HCT116 (cell line): ENCODE measurements at regions not wholly inside any gene's neighbourhood (a gene's known extent, or its start where the extent isn't known, plus 50 kb on each side); places are given as distances from the start of the nearest gene placed in this dataset.

ENCODE experiments used
- ATAC-seq: fragments of 200-7000 bp; cut with Tn5 transposase; 2 replicates; pipeline ENCODE4 v1.9.1; 2020; ENCODE audit warnings: mild to moderate bottlenecking, moderate library complexity
- BruUV-seq: library from RNA; stranded (reverse); fragments of 400-500 nt; replicated peaks from 2 replicates; lab custom pipeline; 2021; lab: Mats Ljungman, UMichigan
- CTCF ChIA-PET: fragments of 300-600 bp; sonication (Branson Sonifier 250); formaldehyde crosslinking; loops from one replicate; lab custom pipeline; 2021; ENCODE audit warnings: antibody characterized with exemption; lab: Charles Lee
- POLR2A ChIA-PET: fragments of 300-600, 350-600 bp; sonication (Branson Sonifier 250); formaldehyde crosslinking; loops from one replicate; lab custom pipeline; 2021; ENCODE audit warnings: antibody characterized with exemption; lab: Charles Lee
- RAD21 ChIA-PET, 2 experiments: fragments of 300-600 bp; sonication (Branson Sonifier 250); formaldehyde crosslinking; loops; one replicate each; lab custom pipeline; 2023; ENCODE audit warnings: low total read pairs in 2 of 2; ENCODE audit not compliant: uncharacterized antibody in 2 of 2, unreplicated experiment in 2 of 2, low non-redundant PET in 1 of 2; lab: Charles Lee
- DNase-seq: peaks from one replicate; pipeline ENCODE4 v3.0.0-alpha.2; 2010; ENCODE audit warnings: low read depth, low spot score
- H2AFZ ChIP-seq: fragments of 200-600 bp; shearing (Covaris generic), sonication (generic); 2 replicates; pipeline ENCODE4 v1.6.1; 2017; ENCODE audit warnings: low read depth, mixed run types, mixed read lengths, antibody characterized with exemption, low read length; ENCODE audit not compliant: poor library complexity, severe bottlenecking
- H3K27ac ChIP-seq: 2 replicates; pipeline ENCODE4 v1.5.1; 2012; ENCODE audit warnings: low read depth, low read length
- H3K27me3 ChIP-seq: fragments of 200-600 bp; sonication (generic); 2 replicates; pipeline ENCODE4 v1.6.1; 2016; ENCODE audit warnings: mixed run types, low read length, mixed read lengths; ENCODE audit not compliant: insufficient read depth
- H3K36me3 ChIP-seq, 2 experiments: fragments of 200-500 bp in 1 of 2; fragments of 200-600 bp in 1 of 2; sonication (Bioruptor generic) in 1 of 2; sonication (generic) in 1 of 2; 2 replicates each; pipeline versions ENCODE4 v1.5.1 to v1.6.1; 2014 to 2016; ENCODE audit warnings: low read length in 2 of 2, inconsistent platforms in 1 of 2, mixed read lengths in 1 of 2, mixed run types in 1 of 2; ENCODE audit not compliant: insufficient read depth in 2 of 2, control insufficient read depth in 1 of 2
- H3K4me1 ChIP-seq, 2 experiments: fragments of 200-600 bp in 1 of 2; sonication (generic) in 1 of 2; 2 replicates each; pipeline versions ENCODE4 v1.5.1 to v1.6.1; 2012 to 2017; ENCODE audit warnings: low read length in 2 of 2, inconsistent platforms in 1 of 2, mild to moderate bottlenecking in 1 of 2, mixed read lengths in 1 of 2, mixed run types in 1 of 2, moderate library complexity in 1 of 2; ENCODE audit not compliant: insufficient read depth in 2 of 2, control insufficient read depth in 1 of 2
- H3K4me2 ChIP-seq: fragments of 200-600 bp; sonication (generic); 2 replicates; pipeline ENCODE4 v1.6.1; 2017; ENCODE audit warnings: mixed run types, low read length, mixed read lengths
- H3K4me3 ChIP-seq, 2 experiments: fragments of 200-600 bp in 1 of 2; sonication (generic) in 1 of 2; replicated peaks in 1 of 2; 2 replicates each; pipeline ENCODE4 v1.5.1; 2011 to 2016; ENCODE audit warnings: low read length in 2 of 2, control low read depth in 1 of 2, low read depth in 1 of 2, mild to moderate bottlenecking in 1 of 2, mixed read lengths in 1 of 2, mixed run types in 1 of 2
- H3K79me2 ChIP-seq: fragments of 200-600 bp; sonication (generic); 2 replicates; pipeline ENCODE4 v1.6.1; 2017; ENCODE audit warnings: mild to moderate bottlenecking, mixed run types, low read length, moderate library complexity, mixed read lengths; ENCODE audit not compliant: insufficient read depth
- H3K9ac ChIP-seq: fragments of 200-600 bp; sonication (generic); 2 replicates; pipeline ENCODE4 v1.6.1; 2016; ENCODE audit warnings: low read length, mixed read lengths
- H3K9me2 ChIP-seq: fragments of 200-600 bp; sonication (generic), shearing (Covaris generic); 2 replicates; pipeline ENCODE4 v1.6.1; 2017; ENCODE audit warnings: mixed run types, mild to moderate bottlenecking, moderate library complexity; ENCODE audit not compliant: insufficient read depth
- H3K9me3 ChIP-seq, 2 experiments: fragments of 200-500 bp in 1 of 2; fragments of 200-600 bp in 1 of 2; sonication (Bioruptor generic) in 1 of 2; sonication (generic) in 1 of 2; 2 replicates each; pipeline ENCODE4 v1.6.1; 2014 to 2017; ENCODE audit warnings: low read length in 2 of 2, mixed read lengths in 2 of 2, inconsistent platforms in 1 of 2, low read depth in 1 of 2, mild to moderate bottlenecking in 1 of 2, mixed run types in 1 of 2, moderate library complexity in 1 of 2; ENCODE audit not compliant: control insufficient read depth in 1 of 2, insufficient read depth in 1 of 2
- H4K20me1 ChIP-seq: fragments of 200-600 bp; sonication (generic), shearing (Covaris generic); 2 replicates; pipeline ENCODE4 v1.6.1; 2017; ENCODE audit warnings: mixed run types, mild to moderate bottlenecking, moderate library complexity; ENCODE audit not compliant: insufficient read depth
- EZH2 ChIP-seq: fragments of 200-600 bp; sonication (generic); IDR thresholded peaks from 2 replicates; pipeline ENCODE4 v1.6.1; 2017; ENCODE audit warnings: antibody characterized with exemption, mixed run types
- FOSL1 ChIP-seq: IDR thresholded peaks from 2 replicates; pipeline ENCODE4 v1.6.1; 2012; ENCODE audit warnings: low read depth
- JUND ChIP-seq: IDR thresholded peaks from 2 replicates; pipeline ENCODE4 v1.6.1; 2012
- RAD21 ChIP-seq: IDR thresholded peaks from 2 replicates; pipeline ENCODE4 v1.6.1; 2012; ENCODE audit warnings: low read depth, mild to moderate bottlenecking
- SIN3A ChIP-seq: IDR thresholded peaks from 2 replicates; pipeline ENCODE4 v1.6.1; 2012; ENCODE audit warnings: low read depth
- TCF7L2 ChIP-seq: IDR thresholded peaks from 2 replicates; pipeline ENCODE4 v1.7.0; 2011; ENCODE audit warnings: borderline replicate concordance, inconsistent platforms; ENCODE audit not compliant: insufficient read depth, insufficient read length; ENCODE audit errors: extremely low read depth
- ZBTB33 ChIP-seq: IDR thresholded peaks from 2 replicates; pipeline ENCODE4 v1.6.1; 2011; ENCODE audit warnings: mild to moderate bottlenecking, low read length, moderate library complexity; ENCODE audit not compliant: insufficient replicate concordance; ENCODE audit errors: extremely low read depth
- ZNF274 ChIP-seq: fragments of 200-500 bp; sonication (Bioruptor generic); IDR thresholded peaks from 2 replicates; pipeline ENCODE4 v1.6.1; 2014; ENCODE audit warnings: mild to moderate bottlenecking, low read depth, low read length, inconsistent platforms
- intact Hi-C: fragments of 100-400 bp; cut with micrococcal nuclease; formaldehyde crosslinking; loops from 2 replicates; pipeline ENCODE4 v1.10.0; 2022
- TF ChIP-seq, protein P1 (sequence below), 3 experiments: fragments of 200-600 bp in 1 of 3; sonication (generic) in 1 of 3; IDR thresholded peaks in 2 of 3; conservative IDR thresholded peaks in 1 of 3; 2 replicates each; pipeline ENCODE4 v1.5.1; 2012 to 2017; ENCODE audit warnings: low read depth in 2 of 3, low read length in 2 of 3, antibody characterized with exemption in 1 of 3, borderline replicate concordance in 1 of 3, control low read depth in 1 of 3, mild to moderate bottlenecking in 1 of 3, mixed read lengths in 1 of 3, mixed run types in 1 of 3, moderate library complexity in 1 of 3; ENCODE audit not compliant: insufficient read depth in 1 of 3
- TF ChIP-seq, protein P2 (sequence below): IDR thresholded peaks from 2 replicates; pipeline ENCODE4 v1.6.1; 2012; ENCODE audit warnings: low read depth

- Histone ChIP-seq H3K9me2 (no peaks in the 10 kb centered on the region), H3K36me3 (no peaks in the 10 kb centered on the region), H3K27me3 (no peaks in the 10 kb centered on the region), H3K4me3 (no peak overlapping the region), H3K4me1 (peaks cover 0 to 8% of the 10 kb centered on the region in 2 experiments; a peak in 2 of 4 replicates), H3K9ac (no peak overlapping the region), H3K9me3 (no peaks in the 10 kb centered on the region), H3K79me2 (no peaks in the 10 kb centered on the region), H3K4me2 (no peak overlapping the region), H3K27ac (no peak overlapping the region), H4K20me1 (no peaks in the 10 kb centered on the region), H2AFZ (no peak overlapping the region)
- ChIA-PET RAD21 (no interaction called here), POLR2A (no interaction called here), CTCF (no interaction called here)
- DNase-seq (no peak), ATAC-seq (no peak)
- BruUV-seq = no TSS peak
- TF ChIP-seq FOSL1 (no peak), EZH2 (no peak), ZNF274 (no peak), TCF7L2 (no peak), ZBTB33 (no peak), SIN3A (no peak), JUND (no peak), RAD21 (no peak)
- TF ChIP-seq, protein P1, sequence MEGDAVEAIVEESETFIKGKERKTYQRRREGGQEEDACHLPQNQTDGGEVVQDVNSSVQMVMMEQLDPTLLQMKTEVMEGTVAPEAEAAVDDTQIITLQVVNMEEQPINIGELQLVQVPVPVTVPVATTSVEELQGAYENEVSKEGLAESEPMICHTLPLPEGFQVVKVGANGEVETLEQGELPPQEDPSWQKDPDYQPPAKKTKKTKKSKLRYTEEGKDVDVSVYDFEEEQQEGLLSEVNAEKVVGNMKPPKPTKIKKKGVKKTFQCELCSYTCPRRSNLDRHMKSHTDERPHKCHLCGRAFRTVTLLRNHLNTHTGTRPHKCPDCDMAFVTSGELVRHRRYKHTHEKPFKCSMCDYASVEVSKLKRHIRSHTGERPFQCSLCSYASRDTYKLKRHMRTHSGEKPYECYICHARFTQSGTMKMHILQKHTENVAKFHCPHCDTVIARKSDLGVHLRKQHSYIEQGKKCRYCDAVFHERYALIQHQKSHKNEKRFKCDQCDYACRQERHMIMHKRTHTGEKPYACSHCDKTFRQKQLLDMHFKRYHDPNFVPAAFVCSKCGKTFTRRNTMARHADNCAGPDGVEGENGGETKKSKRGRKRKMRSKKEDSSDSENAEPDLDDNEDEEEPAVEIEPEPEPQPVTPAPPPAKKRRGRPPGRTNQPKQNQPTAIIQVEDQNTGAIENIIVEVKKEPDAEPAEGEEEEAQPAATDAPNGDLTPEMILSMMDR (IDR thresholded peaks at IDR 0.05 in 2 of 3, conservative IDR thresholded peaks at IDR 0.05 in 1 of 3; ENCODE audit: borderline replicate concordance in 1 of 3, insufficient read depth in 1 of 3, low read depth in 2 of 3, low read length in 2 of 3) = no peak
- TF ChIP-seq, protein P2, sequence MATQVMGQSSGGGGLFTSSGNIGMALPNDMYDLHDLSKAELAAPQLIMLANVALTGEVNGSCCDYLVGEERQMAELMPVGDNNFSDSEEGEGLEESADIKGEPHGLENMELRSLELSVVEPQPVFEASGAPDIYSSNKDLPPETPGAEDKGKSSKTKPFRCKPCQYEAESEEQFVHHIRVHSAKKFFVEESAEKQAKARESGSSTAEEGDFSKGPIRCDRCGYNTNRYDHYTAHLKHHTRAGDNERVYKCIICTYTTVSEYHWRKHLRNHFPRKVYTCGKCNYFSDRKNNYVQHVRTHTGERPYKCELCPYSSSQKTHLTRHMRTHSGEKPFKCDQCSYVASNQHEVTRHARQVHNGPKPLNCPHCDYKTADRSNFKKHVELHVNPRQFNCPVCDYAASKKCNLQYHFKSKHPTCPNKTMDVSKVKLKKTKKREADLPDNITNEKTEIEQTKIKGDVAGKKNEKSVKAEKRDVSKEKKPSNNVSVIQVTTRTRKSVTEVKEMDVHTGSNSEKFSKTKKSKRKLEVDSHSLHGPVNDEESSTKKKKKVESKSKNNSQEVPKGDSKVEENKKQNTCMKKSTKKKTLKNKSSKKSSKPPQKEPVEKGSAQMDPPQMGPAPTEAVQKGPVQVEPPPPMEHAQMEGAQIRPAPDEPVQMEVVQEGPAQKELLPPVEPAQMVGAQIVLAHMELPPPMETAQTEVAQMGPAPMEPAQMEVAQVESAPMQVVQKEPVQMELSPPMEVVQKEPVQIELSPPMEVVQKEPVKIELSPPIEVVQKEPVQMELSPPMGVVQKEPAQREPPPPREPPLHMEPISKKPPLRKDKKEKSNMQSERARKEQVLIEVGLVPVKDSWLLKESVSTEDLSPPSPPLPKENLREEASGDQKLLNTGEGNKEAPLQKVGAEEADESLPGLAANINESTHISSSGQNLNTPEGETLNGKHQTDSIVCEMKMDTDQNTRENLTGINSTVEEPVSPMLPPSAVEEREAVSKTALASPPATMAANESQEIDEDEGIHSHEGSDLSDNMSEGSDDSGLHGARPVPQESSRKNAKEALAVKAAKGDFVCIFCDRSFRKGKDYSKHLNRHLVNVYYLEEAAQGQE = no peak
- intact Hi-C loops = no loop called here
Measured at GRCh38 chrX:44435047-44435446, 91.6 kb upstream of the EFHC2 start.
